Subcutaneous abdominal adipose tissue (tissue), 5 donors: ENCODE measurements at regions not wholly inside any gene's neighbourhood (a gene's known extent, or its start where the extent isn't known, plus 50 kb on each side); places are given as distances from the start of the nearest gene placed in this dataset.

Experiments used
- H3K27ac ChIP-seq: one replicate; pipeline ENCODE4 v1.7.0; 2013; ENCODE audit warnings: low read depth, mild to moderate bottlenecking, inconsistent platforms, low read length, moderate library complexity
- H3K27me3 ChIP-seq, 5 donors: one replicate each; pipeline ENCODE4 v1.7.0; 2013; ENCODE audit warnings: low read length in 5 of 5, inconsistent platforms in 1 of 5; ENCODE audit not compliant: control insufficient read depth in 5 of 5, insufficient read depth in 4 of 5
- H3K36me3 ChIP-seq, 5 donors: one replicate each; pipeline ENCODE4 v1.7.0; 2013; ENCODE audit warnings: low read length in 5 of 5; ENCODE audit not compliant: control insufficient read depth in 5 of 5, insufficient read depth in 5 of 5
- H3K4me1 ChIP-seq, 5 donors: one replicate each; pipeline ENCODE4 v1.7.0; 2013; ENCODE audit warnings: low read length in 5 of 5, mild to moderate bottlenecking in 3 of 5, moderate library complexity in 1 of 5; ENCODE audit not compliant: control insufficient read depth in 5 of 5, insufficient read depth in 5 of 5
- H3K4me3 ChIP-seq, 5 donors: one replicate each; pipeline ENCODE4 v1.7.0; 2013; ENCODE audit warnings: low read length in 5 of 5, low read depth in 1 of 5
- H3K9ac ChIP-seq, 5 donors: one replicate each; pipeline ENCODE4 v1.7.0; 2013; ENCODE audit warnings: low read length in 5 of 5, mild to moderate bottlenecking in 4 of 5, moderate library complexity in 3 of 5
- H3K9me3 ChIP-seq, 5 donors: one replicate each; pipeline ENCODE4 v1.7.0; 2013; ENCODE audit warnings: low read length in 5 of 5; ENCODE audit not compliant: control insufficient read depth in 5 of 5
- donor health status: healthy.
- donor health status: healthy.
- donor health status: healthy.
- donor health status: healthy.
- donor health status: healthy.

GRCh38 chr11:97934572-97935208 is 1086.1 kb upstream of the CNTN5 start:
- H3K9me3 ChIP-seq = no peaks in the 10 kb centered on the region
- H3K27me3 ChIP-seq = no peaks in the 10 kb centered on the region
- H3K9ac ChIP-seq = no peak overlapping the region
- no peaks in the 10 kb centered on the region for H3K4me1 ChIP-seq
- no peak overlapping the region for H3K4me3 ChIP-seq
- no peak overlapping the region for H3K27ac ChIP-seq
- H3K36me3 ChIP-seq = no peaks in the 10 kb centered on the region

- H3K27ac ChIP-seq = no peak overlapping the region
- H3K4me3 ChIP-seq = no peak overlapping the region
- H3K27me3 ChIP-seq = no peaks in the 10 kb centered on the region
- no peaks in the 10 kb centered on the region for H3K4me1 ChIP-seq
- H3K9me3 ChIP-seq = no peaks in the 10 kb centered on the region
- no peaks in the 10 kb centered on the region for H3K36me3 ChIP-seq
- no peak overlapping the region for H3K9ac ChIP-seq
Measured at GRCh38 chr11:97937501-97937900, 1083.2 kb upstream of the CNTN5 start.

DNA sequence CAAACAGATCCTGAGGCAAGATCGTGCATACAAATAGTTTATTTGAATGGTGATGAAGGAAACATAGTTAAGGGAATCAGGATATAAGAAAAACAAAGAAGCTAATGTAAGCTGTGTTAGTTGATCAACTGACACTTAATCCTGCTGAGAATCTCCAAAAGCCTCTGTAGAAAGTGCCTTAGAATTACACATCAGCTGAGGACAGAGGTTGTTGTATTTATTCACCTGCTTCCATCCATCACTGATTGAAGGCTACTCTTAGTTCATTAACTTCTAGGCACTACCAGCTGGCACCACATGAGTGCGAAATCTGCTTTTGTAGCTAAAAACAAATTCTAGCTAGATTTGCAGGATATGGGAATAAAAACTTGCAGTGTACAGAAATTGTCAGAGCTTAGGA is 1082.0 kb upstream of the CNTN5 start:
- Histone ChIP-seq H3K27me3 (no peaks in the 10 kb centered on the region), H3K4me3 (no peak overlapping the region), H3K4me1 (no peaks in the 10 kb centered on the region), H3K9ac (no peak overlapping the region), H3K27ac (no peak overlapping the region), H3K9me3 (no peaks in the 10 kb centered on the region), H3K36me3 (no peaks in the 10 kb centered on the region)

- Histone ChIP-seq H3K27ac (no peak overlapping the region), H3K36me3 (no peaks in the 10 kb centered on the region), H3K9me3 (no peaks in the 10 kb centered on the region), H3K27me3 (no peaks in the 10 kb centered on the region), H3K4me3 (no peak overlapping the region), H3K4me1 (no peaks in the 10 kb centered on the region), H3K9ac (no peak overlapping the region)
Measured at GRCh38 chr11:97943493-97943892, 1077.3 kb upstream of the CNTN5 start.

DNA sequence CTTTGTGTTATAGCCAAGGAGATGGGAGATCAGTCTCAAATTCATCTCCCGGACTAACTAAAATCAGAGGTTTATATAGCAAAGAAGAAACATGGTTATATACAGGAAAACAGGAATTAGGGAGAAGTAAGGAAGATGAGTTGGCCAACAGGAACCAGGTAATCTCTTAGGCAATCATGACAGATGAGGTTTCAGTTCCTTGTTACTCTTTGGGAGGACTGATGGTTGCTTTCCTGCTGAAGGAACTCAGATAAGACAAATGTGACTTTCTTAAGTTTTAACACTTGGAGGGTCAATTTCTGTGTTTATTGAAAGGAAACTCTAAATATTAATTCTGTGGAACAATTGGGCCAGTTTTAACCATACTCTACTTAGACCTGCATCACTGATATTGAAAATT is 1072.0 kb upstream of the CNTN5 start:
- no peak overlapping the region for H3K9ac ChIP-seq
- H3K4me3 ChIP-seq = no peak overlapping the region
- H3K27ac ChIP-seq = no peak overlapping the region
- H3K36me3 ChIP-seq = no peaks in the 10 kb centered on the region
- H3K4me1 ChIP-seq = no peaks in the 10 kb centered on the region
- H3K27me3 ChIP-seq = no peaks in the 10 kb centered on the region
- H3K9me3 ChIP-seq = no peaks in the 10 kb centered on the region

DNA sequence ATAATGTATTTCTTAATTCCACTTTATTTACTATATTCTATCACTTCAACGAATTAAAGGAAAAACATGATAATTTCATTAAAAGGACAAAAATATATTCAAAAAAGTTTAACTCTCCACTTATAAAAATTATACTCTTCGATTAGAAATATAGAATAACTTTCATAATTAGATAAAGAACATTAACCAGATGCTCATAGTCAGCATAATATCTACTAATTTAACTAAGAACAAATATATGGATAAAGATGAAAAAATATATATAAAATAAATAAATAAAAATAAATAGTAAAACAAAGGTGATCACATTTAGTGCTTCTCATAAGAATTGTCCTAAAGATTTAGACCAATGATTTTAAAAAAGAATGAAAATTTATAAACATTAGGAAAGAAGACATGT is 1065.2 kb upstream of the CNTN5 start:
- H3K4me3 ChIP-seq = no peak overlapping the region
- no peak overlapping the region for H3K27ac ChIP-seq
- no peaks in the 10 kb centered on the region for H3K4me1 ChIP-seq
- no peaks in the 10 kb centered on the region for H3K9me3 ChIP-seq
- no peaks in the 10 kb centered on the region for H3K36me3 ChIP-seq
- H3K27me3 ChIP-seq = no peaks in the 10 kb centered on the region
- H3K9ac ChIP-seq = no peak overlapping the region

- H3K36me3 ChIP-seq = no peaks in the 10 kb centered on the region
Measured at GRCh38 chr11:97956904-97957303, 1063.8 kb upstream of the CNTN5 start.

DNA sequence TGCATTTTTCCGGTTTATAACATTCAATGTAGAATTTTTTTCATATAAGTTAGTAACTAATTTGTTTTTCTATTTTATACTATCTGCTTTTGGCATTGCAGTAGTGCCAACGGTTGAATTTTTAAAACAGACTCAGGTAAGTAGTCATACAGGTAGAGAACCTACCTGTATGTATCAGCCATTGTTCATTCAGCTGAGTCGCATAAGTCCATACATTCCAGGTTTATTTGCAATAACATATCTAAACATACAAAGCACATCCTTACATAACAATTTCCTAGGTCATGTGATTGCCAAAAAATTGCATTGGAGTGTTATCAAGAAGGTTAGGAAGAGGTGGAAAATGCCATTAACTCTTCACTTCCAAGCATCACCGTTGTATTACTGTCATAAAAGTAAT is 1059.3 kb upstream of the CNTN5 start:
- H3K9ac ChIP-seq = no peak overlapping the region

More at GRCh38 chr11:97956904-97957303, 1063.8 kb upstream of the CNTN5 start:
- Histone ChIP-seq H3K9me3 (no peaks in the 10 kb centered on the region), H3K4me3 (no peak overlapping the region), H3K27ac (no peak overlapping the region), H3K4me1 (no peaks in the 10 kb centered on the region), H3K9ac (no peak overlapping the region), H3K27me3 (no peaks in the 10 kb centered on the region)

GRCh38 chr11:97962758-97963157 is 1058.0 kb upstream of the CNTN5 start:
- Histone ChIP-seq H3K36me3 (no peaks in the 10 kb centered on the region), H3K27me3 (peaks cover 0 to 2% (median 0%) of the 10 kb centered on the region in 5 donors), H3K9me3 (no peaks in the 10 kb centered on the region), H3K4me1 (no peaks in the 10 kb centered on the region), H3K9ac (no peak overlapping the region), H3K4me3 (no peak overlapping the region), H3K27ac (no peak overlapping the region)

More for the DNA sequence above, 1059.3 kb upstream of the CNTN5 start:
- Histone ChIP-seq H3K9me3 (no peaks in the 10 kb centered on the region), H3K27me3 (peaks cover 0 to 2% (median 0%) of the 10 kb centered on the region in 5 donors), H3K4me3 (no peak overlapping the region), H3K27ac (no peak overlapping the region), H3K36me3 (no peaks in the 10 kb centered on the region), H3K4me1 (no peaks in the 10 kb centered on the region)

- H3K36me3 ChIP-seq = no peaks in the 10 kb centered on the region
- H3K27ac ChIP-seq = no peak overlapping the region
- no peak overlapping the region for H3K4me3 ChIP-seq
- H3K9me3 ChIP-seq = no peaks in the 10 kb centered on the region
- peaks cover 0 to 2% (median 0%) of the 10 kb centered on the region in 5 donors for H3K27me3 ChIP-seq
- no peak overlapping the region for H3K9ac ChIP-seq
- H3K4me1 ChIP-seq = no peaks in the 10 kb centered on the region
Measured at GRCh38 chr11:97963528-97964331, 1057.0 kb upstream of the CNTN5 start.
